ENCODE measurements at regions not wholly inside any gene's neighbourhood (a gene's known extent, or its start where the extent isn't known, plus 50 kb on each side); places are given as distances from the start of the nearest gene placed in this dataset.
A peak's percentile ranks its signal among the peaks of the same experiment; 100 is the strongest.
"Not testable (repeated sequence)": the region's sequence is repeated elsewhere in the genome, so short reads cannot be mapped to it uniquely, and the experiment has no call there.

- DNase-seq: no peak
Observed at GRCh38 chr14:58731465-58732293, 93.9 kb downstream of the DACT1 start.

- peak; percentile 26 to 28 for DNase-seq
Observed at GRCh38 chr14:58732387-58732786, 94.6 kb downstream of the DACT1 start.

GRCh38 chr14:58733451-58734208, 95.9 kb downstream of the DACT1 start:
- DNase-seq: no peak

- no peak for DNase-seq
Observed at GRCh38 chr14:58735596-58735995, 97.8 kb downstream of the DACT1 start.

- DNase-seq: no peak
Observed at GRCh38 chr14:58736606-58737005, 98.8 kb downstream of the DACT1 start.

GRCh38 chr14:58737511-58737910, 99.7 kb downstream of the DACT1 start:
- DNase-seq: no peak

GRCh38 chr14:58738189-58738836, 100.6 kb downstream of the DACT1 start:
- no peak for DNase-seq

- DNase-seq: no peak
Observed at GRCh38 chr14:58738876-58739275, 101.1 kb downstream of the DACT1 start.

GRCh38 chr14:58739674-58740073, 101.9 kb downstream of the DACT1 start:
- no peak for DNase-seq

GRCh38 chr14:58740379-58740935, 102.7 kb downstream of the DACT1 start:
- DNase-seq: no peak

GRCh38 chr14:58744801-58745394, 107.1 kb downstream of the DACT1 start:
- DNase-seq: no peak

- no peak for DNase-seq
Observed at GRCh38 chr14:58746261-58746660, 108.5 kb downstream of the DACT1 start.

GRCh38 chr14:58746701-58747100, 108.9 kb downstream of the DACT1 start:
- no peak for DNase-seq

GRCh38 chr14:58747181-58747580, 109.4 kb downstream of the DACT1 start:
- no peak for DNase-seq

- DNase-seq: not testable (repeated sequence)
Observed at GRCh38 chr14:58748251-58748650, 110.5 kb downstream of the DACT1 start.

GRCh38 chr14:58749066-58749669, 111.4 kb downstream of the DACT1 start:
- DNase-seq: peak; percentile 34 to 46

- DNase-seq: no peak
Observed at GRCh38 chr14:58750321-58751269, 112.8 kb downstream of the DACT1 start.

GRCh38 chr14:58751788-58752187, 114.0 kb downstream of the DACT1 start:
- DNase-seq: no peak

- no peak for DNase-seq
Observed at GRCh38 chr14:58752289-58752688, 114.5 kb downstream of the DACT1 start.

GRCh38 chr14:58752771-58753201, 115.0 kb downstream of the DACT1 start:
- DNase-seq: no peak
